HG02763 (cell line): ENCODE measurements at regions not wholly inside any gene's neighbourhood (a gene's known extent, or its start where the extent isn't known, plus 50 kb on each side); places are given as distances from the start of the nearest gene placed in this dataset.

Source experiments
- ATAC-seq: cut with Tn5 transposase; IDR thresholded peaks from one replicate; pipeline ENCODE4 v1.9.1; 2021; ENCODE audit warnings: mild to moderate bottlenecking, moderate library complexity; ENCODE audit not compliant: unreplicated experiment

DNA sequence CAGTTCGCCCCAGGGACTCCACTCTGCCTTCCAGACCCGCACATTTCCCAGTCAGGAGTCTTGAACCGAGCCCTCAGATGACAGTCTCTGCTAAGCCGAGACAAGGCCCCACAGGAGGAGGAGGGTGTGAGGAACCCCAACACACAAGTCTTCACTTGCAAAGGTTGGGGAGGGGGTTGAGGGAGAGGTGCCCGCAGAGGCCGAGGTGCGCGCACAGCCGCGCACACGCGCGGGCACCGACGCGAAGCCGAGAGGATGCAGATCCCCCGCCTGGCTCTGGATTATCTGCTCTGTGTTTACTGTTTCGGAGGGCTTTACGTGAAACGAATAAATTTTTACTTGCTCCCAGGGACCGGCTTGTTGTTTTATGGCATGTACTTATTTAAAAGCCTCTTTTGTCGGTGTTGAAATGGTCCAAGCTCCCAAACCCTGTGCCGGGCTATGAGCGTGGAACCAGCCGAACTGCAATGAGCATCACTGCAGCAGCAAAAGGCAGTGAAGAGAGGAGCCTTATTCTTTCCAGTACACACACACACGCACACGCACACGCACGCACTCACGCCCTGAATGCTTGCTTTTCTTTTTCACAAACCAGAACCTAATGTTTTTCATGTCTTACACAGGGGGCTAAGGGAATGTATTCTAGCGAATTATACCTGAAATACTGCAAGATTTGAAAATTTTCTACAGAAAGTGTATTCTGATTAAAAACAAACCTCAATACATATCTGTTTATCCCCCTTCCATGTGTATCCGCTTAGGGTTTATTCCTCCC is 297.7 kb downstream of the PARP8 start:
- ATAC-seq: no peak

DNA sequence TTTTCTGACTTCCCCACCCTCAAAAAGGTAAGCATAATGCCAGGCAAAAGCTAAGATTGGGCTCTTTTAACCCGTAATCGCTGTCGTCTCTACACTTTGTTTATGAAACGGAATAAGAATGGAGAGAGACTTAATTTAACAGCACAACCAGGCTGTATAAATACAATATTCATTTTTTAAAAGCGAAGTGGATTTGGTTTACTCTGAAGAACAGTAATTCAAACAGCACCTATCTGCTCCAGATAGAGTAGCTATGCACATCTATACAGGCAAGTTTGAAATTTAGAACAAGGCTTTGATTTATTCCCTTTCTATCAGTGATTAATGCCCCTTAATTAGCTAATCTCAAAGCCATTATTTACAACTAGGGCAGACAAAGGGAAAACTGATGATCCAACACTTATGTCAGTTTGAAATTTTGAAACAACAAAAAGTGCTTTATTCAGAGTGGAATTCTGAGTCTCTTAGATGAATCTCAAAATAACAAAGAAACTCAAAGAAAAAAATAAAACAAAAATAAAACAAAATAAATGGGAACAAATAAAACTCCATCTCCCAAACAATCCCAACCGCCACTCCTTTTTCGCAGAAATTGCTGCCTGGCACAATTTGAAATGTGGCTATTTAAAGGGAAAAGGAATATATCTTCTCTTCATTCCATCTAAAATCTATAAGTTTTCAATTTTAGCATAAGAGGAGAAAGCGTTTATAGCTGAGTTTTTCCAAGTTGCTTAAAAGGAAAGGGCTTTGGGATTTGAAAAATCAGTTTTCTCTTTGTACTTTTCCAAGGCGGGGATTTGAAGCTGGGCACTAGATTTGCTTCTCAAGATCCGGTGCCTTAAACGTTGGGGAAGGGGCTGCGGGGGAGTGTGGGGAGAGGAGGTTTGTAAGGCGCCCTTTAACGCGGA is 298.6 kb downstream of the PARP8 start:
- ATAC-seq: no peak

DNA sequence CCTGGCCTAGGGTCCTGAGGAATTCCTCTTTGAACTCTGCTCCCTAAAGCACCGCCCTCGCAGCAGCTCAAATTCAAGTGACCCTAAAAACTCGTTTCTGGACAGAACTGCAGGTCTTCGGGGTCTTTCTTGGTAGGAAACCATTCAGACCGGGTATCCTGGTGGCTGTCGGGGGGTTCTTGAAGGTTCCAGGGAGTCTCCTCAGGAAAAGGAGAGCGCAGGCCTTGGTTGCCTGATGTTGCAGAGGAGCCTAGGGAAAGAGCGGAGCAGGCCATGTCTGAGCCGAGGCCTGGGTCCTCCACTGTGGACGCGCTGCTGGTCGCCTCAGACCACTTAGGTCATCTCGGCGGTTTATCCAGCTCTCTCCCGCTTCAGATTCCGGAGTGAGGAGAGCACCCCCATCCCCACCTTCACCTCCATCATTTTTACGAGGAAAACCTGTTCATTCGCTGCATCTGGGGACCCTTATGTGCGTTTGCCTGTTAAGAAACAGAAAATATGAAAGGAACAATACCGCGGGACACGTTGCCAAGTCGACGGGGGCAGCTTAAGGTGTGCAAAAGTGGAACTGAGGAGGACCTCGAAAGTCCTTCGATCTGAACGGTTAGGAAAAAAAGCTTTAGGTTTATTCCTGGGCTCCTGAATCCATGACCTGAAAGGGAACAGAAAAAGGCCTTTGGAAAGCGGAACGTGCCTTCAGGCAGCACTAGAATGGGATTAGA is 299.4 kb downstream of the PARP8 start:
- ATAC-seq: no peak

DNA sequence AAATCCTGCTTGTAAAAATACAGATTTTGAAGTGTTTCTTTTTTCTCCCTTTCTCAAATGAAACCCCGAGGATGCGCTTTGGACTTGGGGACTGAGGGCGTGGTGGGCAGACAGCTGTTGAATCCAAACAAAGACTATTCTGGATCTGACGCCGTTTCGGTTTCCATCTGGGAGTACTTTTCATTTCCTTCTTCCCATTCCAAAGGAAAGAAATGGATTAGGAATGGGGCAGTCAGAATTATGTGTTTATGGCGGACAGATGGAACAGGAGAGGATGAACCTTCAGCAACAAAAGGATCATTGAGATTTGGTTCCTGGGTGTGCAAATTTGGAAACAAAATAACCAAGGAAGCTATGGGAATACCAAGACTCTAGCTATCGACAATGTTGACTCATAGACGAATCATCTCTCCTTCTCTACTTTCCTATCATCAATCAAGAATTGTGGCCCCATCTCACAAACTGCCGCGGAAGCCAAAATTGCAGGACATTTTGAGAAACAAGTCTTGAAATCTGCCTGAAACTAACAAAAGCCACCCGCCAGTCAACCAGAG is 300.6 kb downstream of the PARP8 start:
- no peak for ATAC-seq

DNA sequence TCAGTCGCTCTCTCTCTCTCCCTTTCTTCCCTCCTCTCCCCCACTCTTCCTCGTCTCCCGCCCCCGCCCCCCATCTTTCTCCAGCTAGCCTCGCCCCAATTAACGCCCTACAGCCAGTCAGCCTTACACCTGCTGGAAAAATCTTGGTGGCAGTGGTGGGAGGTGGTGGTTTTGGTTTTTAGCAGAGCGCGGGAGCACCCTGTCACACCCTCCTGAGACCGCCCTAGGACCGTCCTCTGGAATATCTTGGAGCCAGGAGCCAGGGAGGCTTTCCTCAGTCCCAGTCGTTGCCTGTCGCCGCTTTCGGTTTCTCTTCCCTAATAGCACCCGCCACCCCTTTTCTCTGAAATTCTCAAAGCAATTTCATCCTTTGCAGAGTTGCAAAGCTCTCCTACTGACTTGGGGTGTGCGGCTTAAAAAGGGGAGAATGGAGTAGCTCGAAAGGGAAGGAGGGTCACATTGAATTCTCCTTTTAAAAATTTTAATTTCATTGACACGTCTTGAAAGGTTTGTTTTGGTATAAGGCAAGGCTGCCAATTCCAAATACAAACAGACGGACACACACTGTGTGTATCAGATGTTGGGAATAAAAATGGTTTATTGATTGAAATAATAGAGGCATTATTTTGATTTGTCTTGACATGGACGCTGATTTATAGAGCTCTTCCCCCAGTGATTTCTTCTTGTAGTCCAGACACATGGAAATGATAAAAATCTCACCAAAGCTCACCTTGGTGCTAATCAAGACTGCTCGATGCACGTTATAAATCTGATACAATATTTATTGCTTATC is 301.3 kb downstream of the PARP8 start:
- ATAC-seq: no peak

DNA sequence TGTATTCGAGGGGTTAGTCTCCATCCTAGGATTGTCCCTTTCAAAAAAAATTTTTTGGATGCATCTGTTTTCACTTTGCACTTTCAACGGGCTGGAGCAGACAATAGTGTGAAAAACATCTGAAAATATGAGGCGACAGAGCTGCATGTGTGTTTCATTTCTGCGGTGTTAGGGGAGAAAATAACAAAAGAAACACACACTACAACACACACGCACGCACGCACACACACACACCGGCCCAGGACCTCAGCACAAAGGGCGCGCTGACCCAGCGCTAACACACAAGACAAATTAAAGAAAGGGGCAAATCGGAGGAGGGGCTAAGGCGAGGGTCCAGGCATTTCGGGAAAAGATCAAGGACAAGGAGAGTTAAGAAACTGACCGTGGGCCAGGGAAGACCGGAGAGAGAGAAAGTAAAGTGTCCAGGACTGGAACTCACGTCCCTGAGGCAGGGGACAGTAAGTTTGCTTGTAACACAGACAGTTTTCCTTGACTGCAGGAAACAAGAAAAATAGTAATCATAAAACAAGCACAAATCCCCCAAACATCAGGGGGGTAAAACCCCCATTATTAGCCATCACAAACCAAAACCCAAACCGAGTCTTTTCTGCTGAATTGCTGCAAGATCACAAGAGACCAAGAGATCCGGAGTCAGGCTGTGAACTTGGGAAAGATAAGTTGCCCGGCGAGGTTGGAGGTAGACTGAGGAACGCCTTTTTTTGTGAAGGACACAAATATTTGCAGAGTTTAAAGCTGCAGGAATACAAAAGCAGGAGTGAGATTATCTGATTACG is 302.1 kb downstream of the PARP8 start:
- no peak for ATAC-seq

DNA sequence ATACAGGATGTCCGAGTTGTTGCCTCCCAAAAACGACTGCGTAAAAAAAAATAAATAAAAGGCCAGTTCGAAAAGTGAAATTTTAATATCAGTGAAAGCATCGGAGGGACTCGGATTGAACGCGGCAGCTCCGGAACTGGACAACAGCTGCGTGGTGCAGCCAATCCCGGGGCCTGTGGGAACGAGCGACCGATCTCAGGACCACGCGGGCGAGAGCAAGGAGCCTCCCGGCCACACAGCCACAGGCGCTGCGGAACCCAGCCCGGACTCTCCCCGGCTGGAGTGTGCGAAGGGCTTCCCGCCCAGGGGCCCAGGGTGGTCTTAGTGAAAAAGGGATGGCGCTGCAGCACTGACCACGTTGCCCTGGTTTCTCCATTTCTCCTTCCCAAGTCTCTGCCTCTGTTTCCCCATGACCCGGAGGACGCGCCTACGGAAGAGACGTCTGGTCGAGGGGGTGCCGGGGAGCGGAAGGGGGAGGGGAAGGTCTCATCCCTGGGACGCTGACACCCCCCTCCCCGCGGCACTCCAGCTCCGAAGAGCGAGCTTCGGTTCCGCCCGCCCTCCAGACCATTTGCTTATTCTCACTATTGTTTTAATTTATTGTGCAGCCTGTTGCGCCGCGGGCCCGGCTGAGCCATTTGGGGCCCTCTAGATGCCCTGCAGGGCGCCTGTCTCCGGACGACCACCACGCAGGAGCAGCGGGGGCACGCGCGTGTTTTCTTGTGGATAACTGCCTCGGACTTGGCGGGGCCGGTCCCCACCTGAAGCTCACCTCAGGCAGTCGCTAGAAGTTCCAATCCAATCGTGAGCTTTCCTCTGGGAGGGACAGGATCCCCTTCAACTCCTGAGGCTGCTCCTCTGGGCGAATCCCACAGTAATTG is 303.0 kb downstream of the PARP8 start:
- ATAC-seq: no peak

GRCh38 chr5:50975840-50976239 is 309.4 kb downstream of the PARP8 start:
- ATAC-seq: no peak

- ATAC-seq: no peak
Observed at GRCh38 chr5:50978924-50979323, 312.5 kb downstream of the PARP8 start.

DNA sequence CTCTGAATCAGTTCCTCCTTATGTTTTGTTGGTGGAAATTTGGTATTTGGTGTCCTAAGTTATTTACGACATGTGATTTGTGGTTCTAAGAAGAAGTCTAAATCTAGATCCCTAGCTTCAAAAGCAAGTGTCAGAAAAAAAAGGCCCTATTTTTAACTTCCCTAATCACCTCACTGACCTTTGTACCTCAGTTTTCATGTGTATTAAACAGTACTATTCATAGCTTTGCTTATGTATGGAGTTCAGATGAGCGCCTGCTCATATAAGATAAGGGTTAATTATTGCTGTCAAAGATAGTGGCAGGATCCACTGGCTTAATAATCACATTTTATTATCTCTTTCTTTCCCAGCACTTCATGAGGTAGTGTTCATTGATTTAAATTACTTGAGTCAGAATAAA is 318.2 kb downstream of the PARP8 start:
- ATAC-seq: no peak

DNA sequence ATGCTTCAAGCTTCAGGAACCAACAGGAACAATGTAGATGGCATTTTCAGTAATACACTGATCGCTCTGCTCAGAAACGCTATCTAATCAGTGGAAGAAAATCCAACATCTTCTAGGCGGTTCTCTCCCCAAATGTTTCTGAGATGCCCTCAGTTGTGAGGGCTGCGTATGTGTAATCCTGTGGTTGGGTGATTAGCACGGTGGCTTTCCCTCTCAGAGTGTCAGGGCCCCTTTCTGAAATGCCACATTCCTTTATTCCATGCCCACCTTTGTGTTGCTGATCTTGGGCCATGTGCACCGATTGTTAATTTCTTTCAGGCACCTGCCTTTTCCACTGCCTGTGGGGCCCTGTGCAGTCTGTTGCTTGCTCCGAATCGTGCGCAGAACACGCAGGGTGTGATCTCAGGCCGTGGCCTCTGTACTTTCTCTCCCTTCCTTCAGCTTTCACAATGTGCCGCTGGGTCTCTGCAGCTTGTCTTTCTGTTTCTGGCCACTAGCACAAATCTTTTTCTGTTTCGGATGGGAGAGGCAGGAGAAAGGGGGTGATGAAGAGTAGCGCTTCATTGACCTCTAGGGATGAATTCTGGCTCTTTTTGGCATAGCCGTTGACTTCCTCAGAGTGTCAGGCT is 324.0 kb downstream of the PARP8 start:
- no peak for ATAC-seq

DNA sequence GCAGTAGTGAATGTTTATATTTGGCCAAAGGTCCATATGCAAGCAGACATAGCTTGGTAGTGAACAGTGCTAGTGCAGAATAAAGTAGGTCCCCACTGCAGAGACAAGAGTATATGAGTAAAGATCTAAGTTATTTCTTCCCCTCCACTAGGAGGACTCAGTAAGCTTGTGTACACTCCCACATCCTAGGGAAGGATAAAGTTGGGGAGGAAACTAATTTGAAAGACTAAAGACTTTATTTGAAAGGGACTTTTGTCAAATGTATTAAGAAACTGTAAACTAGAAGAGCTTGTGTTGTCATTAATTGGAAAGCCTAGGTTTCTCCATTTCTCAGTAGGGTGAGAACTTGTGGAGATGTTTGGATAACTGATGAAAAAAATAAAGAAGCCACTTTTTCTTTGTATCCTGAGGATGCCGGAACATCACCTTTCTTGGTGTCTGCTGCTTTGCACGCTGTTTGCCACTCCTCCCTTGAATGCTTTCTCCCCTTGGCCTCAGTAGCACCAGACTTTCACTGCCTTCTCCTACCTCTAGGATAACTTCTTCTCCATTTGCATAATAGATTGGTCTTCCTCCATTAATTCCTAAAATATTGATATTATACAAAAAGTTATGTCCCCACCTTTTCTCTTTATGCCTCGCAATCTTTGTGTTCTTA is 329.0 kb downstream of the PARP8 start:
- no peak for ATAC-seq

GRCh38 chr5:51001227-51001923 is 334.9 kb downstream of the PARP8 start:
- no peak for ATAC-seq

DNA sequence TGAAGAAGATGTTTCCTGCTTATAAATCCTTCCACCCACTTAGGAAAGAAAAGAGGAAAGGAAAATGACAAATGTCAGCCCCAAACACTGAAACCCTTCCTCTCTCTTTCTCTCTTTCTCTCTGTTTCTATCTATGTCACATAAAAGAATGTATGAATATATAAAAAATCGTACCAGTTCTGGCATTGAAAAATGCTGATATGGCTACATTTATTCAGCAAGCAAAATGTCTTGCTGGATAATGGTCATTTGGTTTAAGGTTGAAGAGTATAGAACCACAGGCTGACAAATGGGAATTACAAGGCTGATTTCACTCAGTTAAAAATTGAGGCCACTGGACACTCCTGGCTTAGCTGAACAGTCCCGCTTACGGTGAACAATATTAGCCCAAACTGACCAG is 335.9 kb downstream of the PARP8 start:
- no peak for ATAC-seq

DNA sequence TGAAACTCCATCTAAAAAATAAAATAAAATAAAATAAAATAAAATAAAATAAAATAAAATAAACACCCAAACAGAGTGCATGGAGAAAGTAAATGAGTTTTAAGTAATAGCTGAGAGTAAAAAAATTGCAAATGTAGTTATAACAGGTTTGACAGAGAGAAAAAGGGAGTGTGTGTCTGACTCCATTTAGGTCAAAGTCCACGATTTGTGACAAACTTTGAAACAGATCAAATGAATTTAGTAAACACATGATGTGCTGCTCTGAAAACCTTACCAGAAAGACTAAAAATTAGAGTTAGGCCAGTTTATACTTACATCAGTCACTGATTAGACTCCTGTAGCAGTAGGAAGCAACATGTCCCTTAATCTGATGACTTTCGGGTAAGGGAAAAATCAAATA is 346.6 kb downstream of the PARP8 start:
- ATAC-seq: no peak

- ATAC-seq: no peak
Observed at GRCh38 chr5:51018423-51018822, 352.0 kb downstream of the PARP8 start.

GRCh38 chr5:51024263-51024662 is 357.8 kb downstream of the PARP8 start:
- no peak for ATAC-seq
